HG03045 (cell line): ENCODE measurements at regions not wholly inside any gene's neighbourhood (a gene's known extent, or its start where the extent isn't known, plus 50 kb on each side); places are given as distances from the start of the nearest gene placed in this dataset.
"Not testable (repeated sequence)": the region's sequence is repeated elsewhere in the genome, so short reads cannot be mapped to it uniquely, and the experiment has no call there.

Experiments used
- ATAC-seq: cut with Tn5 transposase; IDR thresholded peaks from one replicate; pipeline ENCODE4 v1.9.1; 2021; ENCODE audit warnings: mild to moderate bottlenecking, moderate library complexity; ENCODE audit not compliant: unreplicated experiment

- ATAC-seq, result no peak
Observed at GRCh38 chr2:194345347-194345746, 1311.7 kb upstream of the SLC39A10 start.

- no peak for ATAC-seq
Observed at GRCh38 chr2:194343167-194343566, 1313.9 kb upstream of the SLC39A10 start.

GRCh38 chr2:194332799-194333490, 1324.1 kb upstream of the SLC39A10 start:
- no peak for ATAC-seq

- no peak for ATAC-seq
Observed at GRCh38 chr2:194328456-194328855, 1328.6 kb upstream of the SLC39A10 start.

- no peak for ATAC-seq
Observed at GRCh38 chr2:194327196-194327888, 1329.7 kb upstream of the SLC39A10 start.

GRCh38 chr2:194323740-194324139, 1333.3 kb upstream of the SLC39A10 start:
- ATAC-seq, result no peak

GRCh38 chr2:194320520-194320919, 1336.5 kb upstream of the SLC39A10 start:
- ATAC-seq, result no peak

- peak; percentile 55 for ATAC-seq
Observed at GRCh38 chr2:194319222-194319992, 1337.6 kb upstream of the SLC39A10 start.

GRCh38 chr2:194314042-194314441, 1343.0 kb upstream of the SLC39A10 start:
- no peak for ATAC-seq

- ATAC-seq, result no peak
Observed at GRCh38 chr2:194304191-194304590, 1352.8 kb upstream of the SLC39A10 start.

GRCh38 chr2:194301946-194302345, 1355.1 kb upstream of the SLC39A10 start:
- ATAC-seq, result no peak

- no peak for ATAC-seq
Observed at GRCh38 chr2:194294156-194294555, 1362.9 kb upstream of the SLC39A10 start.

GRCh38 chr2:194291104-194291503, 1365.9 kb upstream of the SLC39A10 start:
- ATAC-seq, result no peak

- ATAC-seq, result no peak
Observed at GRCh38 chr2:194289712-194290346, 1367.2 kb upstream of the SLC39A10 start.

GRCh38 chr2:194276667-194277066, 1380.4 kb upstream of the SLC39A10 start:
- ATAC-seq, result not testable (repeated sequence)

GRCh38 chr2:194271293-194271961, 1385.6 kb upstream of the SLC39A10 start:
- no peak for ATAC-seq

GRCh38 chr2:194270648-194271047, 1386.4 kb upstream of the SLC39A10 start:
- ATAC-seq, result no peak

GRCh38 chr2:194264586-194264985, 1392.4 kb upstream of the SLC39A10 start:
- no peak for ATAC-seq

GRCh38 chr2:194260185-194260584, 1396.8 kb upstream of the SLC39A10 start:
- ATAC-seq, result no peak

- ATAC-seq, result no peak
Observed at GRCh38 chr2:194257095-194257494, 1399.9 kb upstream of the SLC39A10 start.
